Endothelial cell (in vitro differentiated cells): ENCODE measurements at regions not wholly inside any gene's neighbourhood (a gene's known extent, or its start where the extent isn't known, plus 50 kb on each side); places are given as distances from the start of the nearest gene placed in this dataset.

Experiments
- DNase-seq: peaks from one replicate; pipeline ENCODE4 v3.0.0; 2021; ENCODE audit warnings: low spot score
- H3K27ac Mint-ChIP-seq: one replicate; pipeline ENCODE4 v1.8.0; 2021; ENCODE audit warnings: mixed read lengths, inconsistent platforms; ENCODE audit not compliant: unreplicated experiment
- H3K27me3 Mint-ChIP-seq: one replicate; pipeline ENCODE4 v1.8.0; 2021; ENCODE audit warnings: mild to moderate bottlenecking, moderate library complexity, mixed read lengths, inconsistent platforms; ENCODE audit not compliant: unreplicated experiment
- H3K36me3 Mint-ChIP-seq: one replicate; pipeline ENCODE4 v1.8.0; 2021; ENCODE audit warnings: mild to moderate bottlenecking, low read depth, mixed read lengths, inconsistent platforms; ENCODE audit not compliant: unreplicated experiment
- H3K4me1 Mint-ChIP-seq: one replicate; pipeline ENCODE4 v1.8.0; 2021; ENCODE audit warnings: mild to moderate bottlenecking, mixed read lengths, inconsistent platforms; ENCODE audit not compliant: unreplicated experiment
- H3K4me3 Mint-ChIP-seq: one replicate; pipeline ENCODE4 v1.8.0; 2021; ENCODE audit warnings: mild to moderate bottlenecking, mixed read lengths, inconsistent platforms; ENCODE audit not compliant: unreplicated experiment
- H3K9me3 Mint-ChIP-seq: one replicate; pipeline ENCODE4 v1.8.0; 2021; ENCODE audit warnings: mixed read lengths, inconsistent platforms; ENCODE audit not compliant: unreplicated experiment
- CTCF ChIP-seq: fragments of 200-600 bp; sonication (generic); IDR thresholded peaks from one replicate; pipeline ENCODE4 v1.5.0; 2021; ENCODE audit warnings: antibody characterized with exemption; ENCODE audit not compliant: unreplicated experiment

GRCh38 chr11:134636071-134636470 lies 224.0 kb upstream of the B3GAT1 start:
- no peak overlapping the region for H3K27ac Mint-ChIP-seq
- no peak for TF ChIP-seq CTCF
- H3K4me3 Mint-ChIP-seq = no peak overlapping the region
- no peaks in the 10 kb centered on the region for H3K4me1 Mint-ChIP-seq
- H3K36me3 Mint-ChIP-seq = no peaks in the 10 kb centered on the region
- H3K9me3 Mint-ChIP-seq = no peaks in the 10 kb centered on the region
- no peaks in the 10 kb centered on the region for H3K27me3 Mint-ChIP-seq
- no peak for DNase-seq

GRCh38 chr11:134634897-134635831 lies 223.1 kb upstream of the B3GAT1 start:
- no peak for TF ChIP-seq CTCF
- H3K36me3 Mint-ChIP-seq = no peaks in the 10 kb centered on the region
- no peaks in the 10 kb centered on the region for H3K9me3 Mint-ChIP-seq
- H3K27me3 Mint-ChIP-seq = no peaks in the 10 kb centered on the region
- H3K4me1 Mint-ChIP-seq = no peaks in the 10 kb centered on the region
- no peak overlapping the region for H3K4me3 Mint-ChIP-seq
- DNase-seq = no peak
- H3K27ac Mint-ChIP-seq = no peak overlapping the region

- no peaks in the 10 kb centered on the region for H3K9me3 Mint-ChIP-seq
- no peak overlapping the region for H3K4me3 Mint-ChIP-seq
- no peak for TF ChIP-seq CTCF
- no peaks in the 10 kb centered on the region for H3K4me1 Mint-ChIP-seq
- no peaks in the 10 kb centered on the region for H3K27me3 Mint-ChIP-seq
- DNase-seq = no peak
- H3K36me3 Mint-ChIP-seq = no peaks in the 10 kb centered on the region
- H3K27ac Mint-ChIP-seq = no peak overlapping the region
Measured at GRCh38 chr11:134633276-134633675, 221.2 kb upstream of the B3GAT1 start.

- Mint-ChIP-seq H3K9me3 (no peaks in the 10 kb centered on the region), H3K36me3 (no peaks in the 10 kb centered on the region), H3K4me1 (no peaks in the 10 kb centered on the region), H3K4me3 (no peak overlapping the region), H3K27ac (no peak overlapping the region), H3K27me3 (no peaks in the 10 kb centered on the region)
- TF ChIP-seq CTCF = no peak
- DNase-seq = no peak
Measured at GRCh38 chr11:134632347-134633119, 220.5 kb upstream of the B3GAT1 start.

- H3K4me3 Mint-ChIP-seq = no peak overlapping the region
- no peak for TF ChIP-seq CTCF
- no peaks in the 10 kb centered on the region for H3K27me3 Mint-ChIP-seq
- no peak for DNase-seq
- no peaks in the 10 kb centered on the region for H3K9me3 Mint-ChIP-seq
- no peaks in the 10 kb centered on the region for H3K36me3 Mint-ChIP-seq
- no peak overlapping the region for H3K27ac Mint-ChIP-seq
- no peaks in the 10 kb centered on the region for H3K4me1 Mint-ChIP-seq
Measured at GRCh38 chr11:134630861-134631260, 218.8 kb upstream of the B3GAT1 start.
